GM23338 (cell line): ENCODE measurements at regions not wholly inside any gene's neighbourhood (a gene's known extent, or its start where the extent isn't known, plus 50 kb on each side); places are given as distances from the start of the nearest gene placed in this dataset.

Experiments
- ATAC-seq: fragments of 200-7000 bp; cut with Tn5 transposase; 3 replicates; pipeline ENCODE4 v1.9.1; 2020
- DNase-seq: peaks from one replicate; pipeline ENCODE4 v3.0.0-alpha.2; 2015; ENCODE audit warnings: low spot score
- H2AFZ ChIP-seq: fragments of 200-600 bp; sonication (generic); 2 replicates; pipeline ENCODE4 v1.8.0; 2016; ENCODE audit warnings: antibody characterized with exemption, mild to moderate bottlenecking, moderate library complexity
- H3F3A ChIP-seq: fragments of 200-600 bp; sonication (generic); replicated peaks from 2 replicates; pipeline ENCODE4 v1.8.0; 2017; ENCODE audit warnings: antibody characterized with exemption, mixed run types, low read depth
- H3K27ac ChIP-seq: fragments of 200-600 bp; sonication (generic); 2 replicates; pipeline ENCODE4 v1.6.1; 2016; ENCODE audit warnings: low read depth
- H3K27me3 ChIP-seq: fragments of 200-600 bp; sonication (generic); 2 replicates; pipeline ENCODE4 v1.8.0; 2016; ENCODE audit warnings: mild to moderate bottlenecking, mixed run types, moderate library complexity; ENCODE audit not compliant: insufficient read depth
- H3K36me3 ChIP-seq: fragments of 200-600 bp; sonication (generic); 2 replicates; pipeline ENCODE4 v1.8.0; 2016; ENCODE audit warnings: mild to moderate bottlenecking; ENCODE audit not compliant: insufficient read depth
- H3K4me1 ChIP-seq: fragments of 200-600 bp; sonication (generic); 2 replicates; pipeline ENCODE4 v1.8.0; 2016; ENCODE audit warnings: mild to moderate bottlenecking, moderate library complexity; ENCODE audit not compliant: insufficient read depth
- H3K4me2 ChIP-seq: fragments of 200-600 bp; sonication (generic); 2 replicates; pipeline ENCODE4 v1.7.1; 2017; ENCODE audit warnings: mixed run types
- H3K4me3 ChIP-seq: fragments of 200-600 bp; sonication (generic); 2 replicates; pipeline ENCODE4 v1.6.1; 2016; ENCODE audit warnings: mixed run types
- H3K79me2 ChIP-seq: fragments of 200-600 bp; sonication (generic); replicated peaks from 2 replicates; pipeline ENCODE4 v1.8.0; 2017; ENCODE audit warnings: mild to moderate bottlenecking; ENCODE audit not compliant: insufficient read depth
- H3K9me2 ChIP-seq: fragments of 200-600 bp; sonication (generic); 2 replicates; pipeline ENCODE4 v1.8.0; 2017; ENCODE audit not compliant: insufficient read depth
- H4K20me1 ChIP-seq: fragments of 200-600 bp; sonication (generic); replicated peaks from 2 replicates; pipeline ENCODE4 v1.8.0; 2017; ENCODE audit warnings: mild to moderate bottlenecking; ENCODE audit not compliant: insufficient read depth
- H3K27ac Mint-ChIP-seq: 2 replicates; pipeline ENCODE4 v1.8.0; 2020; ENCODE audit warnings: inconsistent platforms, mild to moderate bottlenecking, moderate library complexity, mixed read lengths
- H3K27me3 Mint-ChIP-seq: 3 replicates; pipeline ENCODE4 v1.8.0; 2022; ENCODE audit warnings: low read depth, mild to moderate bottlenecking, moderate library complexity, mixed read lengths, inconsistent platforms; ENCODE audit not compliant: insufficient read depth, poor library complexity
- H3K36me3 Mint-ChIP-seq: 3 replicates; pipeline ENCODE4 v1.8.0; 2021; ENCODE audit warnings: low read depth, mild to moderate bottlenecking, inconsistent platforms, moderate library complexity, mixed read lengths
- H3K4me1 Mint-ChIP-seq: 3 replicates; pipeline ENCODE4 v1.8.0; 2020; ENCODE audit warnings: mild to moderate bottlenecking, inconsistent platforms, mixed read lengths
- H3K4me3 Mint-ChIP-seq: 3 replicates; pipeline ENCODE4 v1.8.0; 2021; ENCODE audit warnings: moderate library complexity, mild to moderate bottlenecking, inconsistent platforms, mixed read lengths
- H3K9me3 Mint-ChIP-seq: 3 replicates; pipeline ENCODE4 v1.8.0; 2020; ENCODE audit warnings: moderate library complexity, mild to moderate bottlenecking, inconsistent platforms, mixed read lengths
- CREB1 ChIP-seq: fragments of 250-450 bp; sonication (Bioruptor Pico); IDR thresholded peaks from 2 replicates; pipeline ENCODE4 v1.5.0; 2020; ENCODE audit warnings: low read depth, mild to moderate bottlenecking, moderate library complexity
- EZH2 ChIP-seq: fragments of 200-600 bp; sonication (generic); IDR thresholded peaks from one replicate; pipeline ENCODE4 v1.8.0; 2017; ENCODE audit warnings: antibody characterized with exemption, mild to moderate bottlenecking, low read depth; ENCODE audit not compliant: unreplicated experiment
- EZH2phosphoT487 ChIP-seq: fragments of 200-600 bp; sonication (generic); IDR thresholded peaks from one replicate; pipeline ENCODE4 v1.8.1; 2018; ENCODE audit warnings: antibody characterized with exemption; ENCODE audit not compliant: unreplicated experiment
- JUNB ChIP-seq: IDR thresholded peaks from one replicate; pipeline ENCODE4 v1.6.1; 2016; ENCODE audit warnings: antibody characterized with exemption; ENCODE audit not compliant: unreplicated experiment
- NANOG ChIP-seq: IDR thresholded peaks from 2 replicates; pipeline ENCODE4 v1.6.1; 2016; ENCODE audit warnings: antibody characterized with exemption, borderline replicate concordance
- POLR2AphosphoS5 ChIP-seq: IDR thresholded peaks from 2 replicates; pipeline ENCODE4 v1.6.1; 2016; ENCODE audit warnings: antibody characterized with exemption, low read depth
- STAT1 ChIP-seq: IDR thresholded peaks from one replicate; pipeline ENCODE4 v1.6.1; 2016; ENCODE audit warnings: antibody characterized with exemption; ENCODE audit not compliant: unreplicated experiment
- ZNF331 ChIP-seq: fragments of 250-450 bp; sonication (Bioruptor Pico); IDR thresholded peaks from 2 replicates; pipeline ENCODE4 v1.5.0; 2020; ENCODE audit warnings: low read depth, mild to moderate bottlenecking, moderate library complexity
- TF ChIP-seq, protein P1 (sequence below): IDR thresholded peaks from 2 replicates; pipeline ENCODE4 v1.6.1; 2016; ENCODE audit warnings: antibody characterized with exemption
- TF ChIP-seq, protein P2 (sequence below): fragments of 250-450 bp; sonication (Bioruptor Pico); IDR thresholded peaks from 2 replicates; pipeline ENCODE4 v1.5.0; 2020; ENCODE audit warnings: mild to moderate bottlenecking, moderate library complexity
- TF ChIP-seq, protein P3 (sequence below), 2 experiments: fragments of 200-600 bp in 1 of 2; sonication (generic) in 1 of 2; conservative IDR thresholded peaks; 2 replicates each; pipeline versions ENCODE4 v1.5.1 to v1.6.1; 2016 to 2017; ENCODE audit warnings: antibody characterized with exemption in 2 of 2, low read depth in 2 of 2, mild to moderate bottlenecking in 2 of 2, moderate library complexity in 1 of 2
- TF ChIP-seq, protein P4 (sequence below): IDR thresholded peaks from one replicate; pipeline ENCODE4 v1.6.1; 2018; ENCODE audit warnings: antibody characterized with exemption; ENCODE audit not compliant: unreplicated experiment

DNA sequence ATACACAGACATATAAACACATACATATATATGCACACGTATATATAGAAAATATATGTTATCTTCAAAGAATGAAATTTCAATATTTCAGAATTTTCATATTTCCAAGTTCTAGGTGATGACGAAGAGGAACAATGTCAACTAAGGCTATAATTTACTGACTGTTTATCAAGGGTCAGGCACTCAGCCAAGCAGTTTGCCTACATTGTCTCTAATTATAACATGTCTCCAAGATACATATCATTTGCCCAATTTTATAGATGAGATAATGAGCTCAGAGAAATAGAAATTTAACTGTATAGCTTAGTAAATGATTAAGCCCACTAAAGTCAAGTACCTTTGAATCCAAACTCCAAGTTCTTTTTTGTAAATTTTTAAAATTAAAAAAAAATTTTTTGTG is 99.9 kb upstream of the PLSCR4 start (continued):
- TF ChIP-seq, protein P1, sequence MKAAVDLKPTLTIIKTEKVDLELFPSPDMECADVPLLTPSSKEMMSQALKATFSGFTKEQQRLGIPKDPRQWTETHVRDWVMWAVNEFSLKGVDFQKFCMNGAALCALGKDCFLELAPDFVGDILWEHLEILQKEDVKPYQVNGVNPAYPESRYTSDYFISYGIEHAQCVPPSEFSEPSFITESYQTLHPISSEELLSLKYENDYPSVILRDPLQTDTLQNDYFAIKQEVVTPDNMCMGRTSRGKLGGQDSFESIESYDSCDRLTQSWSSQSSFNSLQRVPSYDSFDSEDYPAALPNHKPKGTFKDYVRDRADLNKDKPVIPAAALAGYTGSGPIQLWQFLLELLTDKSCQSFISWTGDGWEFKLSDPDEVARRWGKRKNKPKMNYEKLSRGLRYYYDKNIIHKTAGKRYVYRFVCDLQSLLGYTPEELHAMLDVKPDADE = no peak

DNA sequence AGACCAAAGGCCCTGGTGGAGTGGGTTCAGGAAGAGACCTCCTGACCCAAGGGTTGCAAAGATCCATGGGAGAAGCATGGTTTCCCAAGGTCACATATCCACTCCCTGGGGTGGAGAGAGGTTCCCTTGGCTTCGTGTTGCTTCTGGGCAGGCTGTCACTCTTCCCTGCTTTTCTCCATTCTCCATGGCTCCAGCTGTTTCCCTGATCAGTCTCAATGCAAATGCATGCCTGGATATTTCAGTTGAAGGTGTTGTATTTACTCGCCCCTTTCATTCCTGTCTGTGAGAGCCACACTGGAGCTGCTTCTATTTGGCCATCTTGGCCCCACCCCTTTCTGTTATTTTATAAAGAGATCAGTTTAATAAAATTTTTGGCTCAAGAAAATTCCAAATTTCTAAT is 95.0 kb upstream of the PLSCR4 start:
- peaks cover 13% of the 10 kb centered on the region; the same call in 1 of the 2 replicates for H3K9me2 ChIP-seq
- H3K4me3 Mint-ChIP-seq = no peak overlapping the region
- H3K4me1 ChIP-seq = peaks cover 31% of the 10 kb centered on the region
- H3K27me3 ChIP-seq = no peaks in the 10 kb centered on the region
- H3K79me2 ChIP-seq = no peaks in the 10 kb centered on the region
- H3K4me1 Mint-ChIP-seq = peaks cover 33% of the 10 kb centered on the region
- no peak overlapping the region for H3K4me3 ChIP-seq
- no peak for TF ChIP-seq CREB1 (CRISPR knock-in tag)
- no peak for TF ChIP-seq EZH2phosphoT487
- TF ChIP-seq, protein P2, sequence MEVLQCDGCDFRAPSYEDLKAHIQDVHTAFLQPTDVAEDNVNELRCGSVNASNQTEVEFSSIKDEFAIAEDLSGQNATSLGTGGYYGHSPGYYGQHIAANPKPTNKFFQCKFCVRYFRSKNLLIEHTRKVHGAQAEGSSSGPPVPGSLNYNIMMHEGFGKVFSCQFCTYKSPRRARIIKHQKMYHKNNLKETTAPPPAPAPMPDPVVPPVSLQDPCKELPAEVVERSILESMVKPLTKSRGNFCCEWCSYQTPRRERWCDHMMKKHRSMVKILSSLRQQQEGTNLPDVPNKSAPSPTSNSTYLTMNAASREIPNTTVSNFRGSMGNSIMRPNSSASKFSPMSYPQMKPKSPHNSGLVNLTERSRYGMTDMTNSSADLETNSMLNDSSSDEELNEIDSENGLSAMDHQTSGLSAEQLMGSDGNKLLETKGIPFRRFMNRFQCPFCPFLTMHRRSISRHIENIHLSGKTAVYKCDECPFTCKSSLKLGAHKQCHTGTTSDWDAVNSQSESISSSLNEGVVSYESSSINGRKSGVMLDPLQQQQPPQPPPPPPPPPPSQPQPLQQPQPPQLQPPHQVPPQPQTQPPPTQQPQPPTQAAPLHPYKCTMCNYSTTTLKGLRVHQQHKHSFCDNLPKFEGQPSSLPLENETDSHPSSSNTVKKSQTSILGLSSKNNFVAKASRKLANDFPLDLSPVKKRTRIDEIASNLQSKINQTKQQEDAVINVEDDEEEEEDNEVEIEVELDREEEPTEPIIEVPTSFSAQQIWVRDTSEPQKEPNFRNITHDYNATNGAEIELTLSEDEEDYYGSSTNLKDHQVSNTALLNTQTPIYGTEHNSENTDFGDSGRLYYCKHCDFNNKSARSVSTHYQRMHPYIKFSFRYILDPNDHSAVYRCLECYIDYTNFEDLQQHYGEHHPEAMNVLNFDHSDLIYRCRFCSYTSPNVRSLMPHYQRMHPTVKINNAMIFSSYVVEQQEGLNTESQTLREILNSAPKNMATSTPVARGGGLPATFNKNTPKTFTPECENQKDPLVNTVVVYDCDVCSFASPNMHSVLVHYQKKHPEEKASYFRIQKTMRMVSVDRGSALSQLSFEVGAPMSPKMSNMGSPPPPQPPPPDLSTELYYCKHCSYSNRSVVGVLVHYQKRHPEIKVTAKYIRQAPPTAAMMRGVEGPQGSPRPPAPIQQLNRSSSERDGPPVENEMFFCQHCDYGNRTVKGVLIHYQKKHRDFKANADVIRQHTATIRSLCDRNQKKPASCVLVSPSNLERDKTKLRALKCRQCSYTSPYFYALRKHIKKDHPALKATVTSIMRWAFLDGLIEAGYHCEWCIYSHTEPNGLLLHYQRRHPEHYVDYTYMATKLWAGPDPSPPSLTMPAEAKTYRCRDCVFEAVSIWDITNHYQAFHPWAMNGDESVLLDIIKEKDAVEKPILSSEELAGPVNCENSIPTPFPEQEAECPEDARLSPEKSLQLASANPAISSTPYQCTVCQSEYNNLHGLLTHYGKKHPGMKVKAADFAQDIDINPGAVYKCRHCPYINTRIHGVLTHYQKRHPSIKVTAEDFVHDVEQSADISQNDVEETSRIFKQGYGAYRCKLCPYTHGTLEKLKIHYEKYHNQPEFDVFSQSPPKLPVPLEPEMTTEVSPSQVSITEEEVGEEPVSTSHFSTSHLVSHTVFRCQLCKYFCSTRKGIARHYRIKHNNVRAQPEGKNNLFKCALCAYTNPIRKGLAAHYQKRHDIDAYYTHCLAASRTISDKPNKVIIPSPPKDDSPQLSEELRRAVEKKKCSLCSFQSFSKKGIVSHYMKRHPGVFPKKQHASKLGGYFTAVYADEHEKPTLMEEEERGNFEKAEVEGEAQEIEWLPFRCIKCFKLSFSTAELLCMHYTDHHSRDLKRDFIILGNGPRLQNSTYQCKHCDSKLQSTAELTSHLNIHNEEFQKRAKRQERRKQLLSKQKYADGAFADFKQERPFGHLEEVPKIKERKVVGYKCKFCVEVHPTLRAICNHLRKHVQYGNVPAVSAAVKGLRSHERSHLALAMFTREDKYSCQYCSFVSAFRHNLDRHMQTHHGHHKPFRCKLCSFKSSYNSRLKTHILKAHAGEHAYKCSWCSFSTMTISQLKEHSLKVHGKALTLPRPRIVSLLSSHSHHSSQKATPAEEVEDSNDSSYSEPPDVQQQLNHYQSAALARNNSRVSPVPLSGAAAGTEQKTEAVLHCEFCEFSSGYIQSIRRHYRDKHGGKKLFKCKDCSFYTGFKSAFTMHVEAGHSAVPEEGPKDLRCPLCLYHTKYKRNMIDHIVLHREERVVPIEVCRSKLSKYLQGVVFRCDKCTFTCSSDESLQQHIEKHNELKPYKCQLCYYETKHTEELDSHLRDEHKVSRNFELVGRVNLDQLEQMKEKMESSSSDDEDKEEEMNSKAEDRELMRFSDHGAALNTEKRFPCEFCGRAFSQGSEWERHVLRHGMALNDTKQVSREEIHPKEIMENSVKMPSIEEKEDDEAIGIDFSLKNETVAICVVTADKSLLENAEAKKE = no peak
- no peak for TF ChIP-seq EZH2
- TF ChIP-seq, protein P3, sequence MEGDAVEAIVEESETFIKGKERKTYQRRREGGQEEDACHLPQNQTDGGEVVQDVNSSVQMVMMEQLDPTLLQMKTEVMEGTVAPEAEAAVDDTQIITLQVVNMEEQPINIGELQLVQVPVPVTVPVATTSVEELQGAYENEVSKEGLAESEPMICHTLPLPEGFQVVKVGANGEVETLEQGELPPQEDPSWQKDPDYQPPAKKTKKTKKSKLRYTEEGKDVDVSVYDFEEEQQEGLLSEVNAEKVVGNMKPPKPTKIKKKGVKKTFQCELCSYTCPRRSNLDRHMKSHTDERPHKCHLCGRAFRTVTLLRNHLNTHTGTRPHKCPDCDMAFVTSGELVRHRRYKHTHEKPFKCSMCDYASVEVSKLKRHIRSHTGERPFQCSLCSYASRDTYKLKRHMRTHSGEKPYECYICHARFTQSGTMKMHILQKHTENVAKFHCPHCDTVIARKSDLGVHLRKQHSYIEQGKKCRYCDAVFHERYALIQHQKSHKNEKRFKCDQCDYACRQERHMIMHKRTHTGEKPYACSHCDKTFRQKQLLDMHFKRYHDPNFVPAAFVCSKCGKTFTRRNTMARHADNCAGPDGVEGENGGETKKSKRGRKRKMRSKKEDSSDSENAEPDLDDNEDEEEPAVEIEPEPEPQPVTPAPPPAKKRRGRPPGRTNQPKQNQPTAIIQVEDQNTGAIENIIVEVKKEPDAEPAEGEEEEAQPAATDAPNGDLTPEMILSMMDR (conservative IDR thresholded peaks at IDR 0.05; ENCODE audit: low read depth in 2 of 2) = no peak
- no peak for TF ChIP-seq NANOG
- no peak for TF ChIP-seq ZNF331 (CRISPR knock-in tag)
- TF ChIP-seq JUNB = no peak
- no peak for TF ChIP-seq STAT1
- TF ChIP-seq, protein P4, sequence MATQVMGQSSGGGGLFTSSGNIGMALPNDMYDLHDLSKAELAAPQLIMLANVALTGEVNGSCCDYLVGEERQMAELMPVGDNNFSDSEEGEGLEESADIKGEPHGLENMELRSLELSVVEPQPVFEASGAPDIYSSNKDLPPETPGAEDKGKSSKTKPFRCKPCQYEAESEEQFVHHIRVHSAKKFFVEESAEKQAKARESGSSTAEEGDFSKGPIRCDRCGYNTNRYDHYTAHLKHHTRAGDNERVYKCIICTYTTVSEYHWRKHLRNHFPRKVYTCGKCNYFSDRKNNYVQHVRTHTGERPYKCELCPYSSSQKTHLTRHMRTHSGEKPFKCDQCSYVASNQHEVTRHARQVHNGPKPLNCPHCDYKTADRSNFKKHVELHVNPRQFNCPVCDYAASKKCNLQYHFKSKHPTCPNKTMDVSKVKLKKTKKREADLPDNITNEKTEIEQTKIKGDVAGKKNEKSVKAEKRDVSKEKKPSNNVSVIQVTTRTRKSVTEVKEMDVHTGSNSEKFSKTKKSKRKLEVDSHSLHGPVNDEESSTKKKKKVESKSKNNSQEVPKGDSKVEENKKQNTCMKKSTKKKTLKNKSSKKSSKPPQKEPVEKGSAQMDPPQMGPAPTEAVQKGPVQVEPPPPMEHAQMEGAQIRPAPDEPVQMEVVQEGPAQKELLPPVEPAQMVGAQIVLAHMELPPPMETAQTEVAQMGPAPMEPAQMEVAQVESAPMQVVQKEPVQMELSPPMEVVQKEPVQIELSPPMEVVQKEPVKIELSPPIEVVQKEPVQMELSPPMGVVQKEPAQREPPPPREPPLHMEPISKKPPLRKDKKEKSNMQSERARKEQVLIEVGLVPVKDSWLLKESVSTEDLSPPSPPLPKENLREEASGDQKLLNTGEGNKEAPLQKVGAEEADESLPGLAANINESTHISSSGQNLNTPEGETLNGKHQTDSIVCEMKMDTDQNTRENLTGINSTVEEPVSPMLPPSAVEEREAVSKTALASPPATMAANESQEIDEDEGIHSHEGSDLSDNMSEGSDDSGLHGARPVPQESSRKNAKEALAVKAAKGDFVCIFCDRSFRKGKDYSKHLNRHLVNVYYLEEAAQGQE = no peak
- TF ChIP-seq POLR2AphosphoS5 = no peak
- TF ChIP-seq, protein P1 = no peak
- peaks cover 12% of the 10 kb centered on the region for H3K9me3 Mint-ChIP-seq
- no peak overlapping the region for H3K27ac ChIP-seq
- H3K36me3 ChIP-seq = no peaks in the 10 kb centered on the region
- peak; percentile 26 for DNase-seq
- peak; percentile 51 for ATAC-seq
- no peaks in the 10 kb centered on the region for H4K20me1 ChIP-seq
- 0 out of 2 replicates have a peak, but pooled peaks cover 4% of the 10 kb centered on the region for H3F3A ChIP-seq
- H3K27ac Mint-ChIP-seq = no peak overlapping the region; the same call in 1 of the 2 replicates
- peak overlapping the region; percentile 77; the same call in 1 of the 2 replicates for H2AFZ ChIP-seq
- H3K36me3 Mint-ChIP-seq = peaks cover 23% of the 10 kb centered on the region
- H3K4me2 ChIP-seq = peak overlapping the region; percentile 72; the same call in 1 of the 2 replicates
- H3K27me3 Mint-ChIP-seq = peaks cover 2% of the 10 kb centered on the region
